Activated B cell treated with CpG ODN at 0.5 μM for 24 hours (primary cell): ENCODE measurements at regions not wholly inside any gene's neighbourhood (a gene's known extent, or its start where the extent isn't known, plus 50 kb on each side); places are given as distances from the start of the nearest gene placed in this dataset.

Experiments used
- ATAC-seq: fragments of 200-7000 bp; cut with Tn5 transposase; one replicate; pipeline ENCODE4 v1.10.0; 2021; ENCODE audit warnings: low read depth, mild to moderate bottlenecking, moderate library complexity
- CTCF ChIA-PET: fragments of 350-600 bp; sonication (Branson Sonifier 250); formaldehyde crosslinking; loops from one replicate; lab custom pipeline; 2021; ENCODE audit warnings: antibody characterized with exemption; lab: Charles Lee
- POLR2A ChIA-PET: fragments of 350-600 bp; sonication (Branson Sonifier 250); formaldehyde crosslinking; loops from one replicate; lab custom pipeline; 2021; ENCODE audit warnings: antibody characterized with exemption; lab: Charles Lee
- DNase-seq: peaks from one replicate; pipeline ENCODE4 v3.0.0; 2022
- H3K27ac Mint-ChIP-seq: one replicate; pipeline ENCODE4 v1.8.0; 2020; ENCODE audit warnings: mixed read lengths
- H3K27me3 Mint-ChIP-seq: one replicate; pipeline ENCODE4 v1.8.0; 2021; ENCODE audit warnings: mixed read lengths
- H3K36me3 Mint-ChIP-seq: one replicate; pipeline ENCODE4 v1.8.0; 2021; ENCODE audit warnings: low read depth, mixed read lengths
- H3K4me1 Mint-ChIP-seq: one replicate; pipeline ENCODE4 v1.8.0; 2021; ENCODE audit warnings: mixed read lengths
- H3K4me3 Mint-ChIP-seq: one replicate; pipeline ENCODE4 v1.8.0; 2020; ENCODE audit warnings: mild to moderate bottlenecking, mixed read lengths
- H3K9me3 Mint-ChIP-seq: one replicate; pipeline ENCODE4 v1.8.0; 2020; ENCODE audit warnings: mixed read lengths
- intact Hi-C: fragments of 100-400 bp; cut with micrococcal nuclease; formaldehyde crosslinking; loops from one replicate; pipeline ENCODE4 v1.15.1; 2024
- TF ChIP-seq, protein P1 (sequence below): fragments of 200-600 bp; IDR thresholded peaks from one replicate; pipeline ENCODE4 v1.8.0; 2022; ENCODE audit warnings: antibody characterized with exemption, mild to moderate bottlenecking

DNA sequence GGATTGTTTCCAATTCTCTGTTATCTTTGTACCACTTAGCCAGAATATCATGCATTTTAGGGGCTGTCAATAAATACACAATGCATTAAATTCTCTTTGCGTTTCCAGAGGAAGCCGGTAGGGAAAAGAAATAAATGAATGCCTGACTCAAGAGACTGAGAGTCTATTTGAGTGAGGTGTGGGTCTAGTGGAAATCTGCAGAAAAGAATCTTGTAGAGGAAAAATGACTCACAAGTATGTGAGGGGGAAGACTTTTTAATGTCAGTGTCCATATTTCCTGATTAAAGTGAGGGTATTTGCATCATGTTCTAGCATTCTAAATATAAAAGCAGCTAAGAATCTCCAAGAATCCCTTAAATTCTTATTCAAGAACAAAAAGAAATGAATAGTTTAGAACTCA is 271.1 kb downstream of the PTPRC start:
- POLR2A ChIA-PET, result interaction anchor here (0.7 kb wide), 1 partner anchor 231 kb away, joined by 5 read pairs; no protein-coding TSS in a partner anchor
- no peak for ATAC-seq

DNA sequence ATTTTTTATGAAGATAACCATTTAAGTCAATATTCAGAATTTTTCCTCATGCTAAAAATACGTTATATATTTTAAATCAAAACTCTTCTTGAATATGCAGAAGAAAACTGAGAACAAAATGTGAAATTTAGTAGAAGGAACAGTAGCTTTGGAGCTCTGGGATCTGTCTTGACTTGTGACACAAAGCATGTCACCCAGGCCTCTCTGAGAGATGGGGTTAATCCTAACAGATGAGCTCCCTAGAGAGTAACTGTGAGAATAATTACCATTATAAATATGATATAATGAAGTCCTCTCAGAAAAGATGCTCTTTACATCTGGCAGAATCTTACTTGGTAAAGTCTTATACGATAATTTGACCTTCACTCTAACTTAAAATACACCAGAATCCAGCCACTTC is 272.0 kb downstream of the PTPRC start:
- intact Hi-C loops, result no loop called here
- no peak overlapping the region for H3K27ac Mint-ChIP-seq

More for the DNA sequence above, 271.1 kb downstream of the PTPRC start:
- no peak overlapping the region for H3K27ac Mint-ChIP-seq
- DNase-seq, result no peak
- no peaks in the 10 kb centered on the region for H3K36me3 Mint-ChIP-seq
- CTCF ChIA-PET, result no interaction called here
- TF ChIP-seq, protein P1, sequence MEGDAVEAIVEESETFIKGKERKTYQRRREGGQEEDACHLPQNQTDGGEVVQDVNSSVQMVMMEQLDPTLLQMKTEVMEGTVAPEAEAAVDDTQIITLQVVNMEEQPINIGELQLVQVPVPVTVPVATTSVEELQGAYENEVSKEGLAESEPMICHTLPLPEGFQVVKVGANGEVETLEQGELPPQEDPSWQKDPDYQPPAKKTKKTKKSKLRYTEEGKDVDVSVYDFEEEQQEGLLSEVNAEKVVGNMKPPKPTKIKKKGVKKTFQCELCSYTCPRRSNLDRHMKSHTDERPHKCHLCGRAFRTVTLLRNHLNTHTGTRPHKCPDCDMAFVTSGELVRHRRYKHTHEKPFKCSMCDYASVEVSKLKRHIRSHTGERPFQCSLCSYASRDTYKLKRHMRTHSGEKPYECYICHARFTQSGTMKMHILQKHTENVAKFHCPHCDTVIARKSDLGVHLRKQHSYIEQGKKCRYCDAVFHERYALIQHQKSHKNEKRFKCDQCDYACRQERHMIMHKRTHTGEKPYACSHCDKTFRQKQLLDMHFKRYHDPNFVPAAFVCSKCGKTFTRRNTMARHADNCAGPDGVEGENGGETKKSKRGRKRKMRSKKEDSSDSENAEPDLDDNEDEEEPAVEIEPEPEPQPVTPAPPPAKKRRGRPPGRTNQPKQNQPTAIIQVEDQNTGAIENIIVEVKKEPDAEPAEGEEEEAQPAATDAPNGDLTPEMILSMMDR, result no peak
- intact Hi-C loops, result no loop called here
- H3K27me3 Mint-ChIP-seq, result no peaks in the 10 kb centered on the region
- H3K4me1 Mint-ChIP-seq, result peaks cover 7% of the 10 kb centered on the region
- peaks cover 2% of the 10 kb centered on the region for H3K9me3 Mint-ChIP-seq
- no peak overlapping the region for H3K4me3 Mint-ChIP-seq

DNA sequence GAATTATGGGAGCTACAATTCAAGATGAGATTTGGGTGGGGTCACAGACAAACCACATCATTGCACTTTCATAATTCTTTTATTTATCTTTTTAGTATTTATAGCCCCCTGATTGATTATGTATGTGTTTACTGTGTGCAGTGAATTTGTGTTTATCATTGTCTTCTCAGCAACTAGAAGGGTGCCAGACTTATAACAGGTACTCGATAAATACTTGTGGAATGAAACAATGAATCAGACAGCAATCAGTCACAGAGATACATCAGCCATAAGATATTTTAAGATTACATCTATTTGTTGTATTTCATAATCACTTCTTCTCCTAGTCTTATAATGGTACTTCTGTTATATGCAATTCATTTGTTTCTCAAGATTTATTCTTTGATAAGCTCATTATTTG is 273.2 kb downstream of the PTPRC start:
- no peak overlapping the region for H3K4me3 Mint-ChIP-seq
- H3K27me3 Mint-ChIP-seq, result no peaks in the 10 kb centered on the region
- H3K9me3 Mint-ChIP-seq, result peaks cover 2% of the 10 kb centered on the region
- H3K4me1 Mint-ChIP-seq, result peaks cover 17% of the 10 kb centered on the region
- no peak for DNase-seq
- ATAC-seq, result no peak
- ChIA-PET POLR2A (no interaction called here), CTCF (no interaction called here)
- H3K27ac Mint-ChIP-seq, result no peak overlapping the region
- TF ChIP-seq, protein P1, result no peak
- H3K36me3 Mint-ChIP-seq, result no peaks in the 10 kb centered on the region
- intact Hi-C loops, result no loop called here

More for the DNA sequence above, 272.0 kb downstream of the PTPRC start:
- ChIA-PET CTCF (no interaction called here), POLR2A (no interaction called here)
- no peak for DNase-seq
- no peak for ATAC-seq
- Mint-ChIP-seq H3K9me3 (peaks cover 2% of the 10 kb centered on the region), H3K36me3 (no peaks in the 10 kb centered on the region), H3K27me3 (no peaks in the 10 kb centered on the region), H3K4me3 (no peak overlapping the region), H3K4me1 (peaks cover 9% of the 10 kb centered on the region)
- TF ChIP-seq, protein P1, result no peak

DNA sequence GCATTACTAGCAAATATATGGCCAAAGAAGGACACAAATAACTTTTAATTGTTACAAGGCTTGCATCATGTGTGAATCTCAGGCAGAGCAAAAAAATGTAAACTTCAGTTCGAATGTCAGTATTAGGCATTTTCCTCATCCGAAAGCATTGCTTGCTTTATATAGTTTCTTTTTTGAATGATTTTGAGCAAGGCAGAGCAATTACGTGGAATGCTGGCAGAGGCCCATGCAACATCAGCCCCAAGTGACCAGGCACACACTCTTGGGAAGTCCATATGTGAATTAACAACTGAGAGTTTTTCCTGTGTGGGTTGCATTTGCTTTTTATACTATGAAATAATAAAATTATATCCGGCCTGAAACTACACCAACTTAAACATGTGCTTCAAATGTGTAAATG is 274.8 kb downstream of the PTPRC start:
- ATAC-seq (no peak), DNase-seq (no peak)
- Mint-ChIP-seq H3K36me3 (no peaks in the 10 kb centered on the region), H3K4me3 (no peak overlapping the region), H3K27ac (no peak overlapping the region), H3K4me1 (peaks cover 25% of the 10 kb centered on the region), H3K9me3 (peaks cover 2% of the 10 kb centered on the region), H3K27me3 (no peaks in the 10 kb centered on the region)
- TF ChIP-seq, protein P1, result no peak
- intact Hi-C loops, result no loop called here
- CTCF ChIA-PET, result no interaction called here
- POLR2A ChIA-PET, result no interaction called here

DNA sequence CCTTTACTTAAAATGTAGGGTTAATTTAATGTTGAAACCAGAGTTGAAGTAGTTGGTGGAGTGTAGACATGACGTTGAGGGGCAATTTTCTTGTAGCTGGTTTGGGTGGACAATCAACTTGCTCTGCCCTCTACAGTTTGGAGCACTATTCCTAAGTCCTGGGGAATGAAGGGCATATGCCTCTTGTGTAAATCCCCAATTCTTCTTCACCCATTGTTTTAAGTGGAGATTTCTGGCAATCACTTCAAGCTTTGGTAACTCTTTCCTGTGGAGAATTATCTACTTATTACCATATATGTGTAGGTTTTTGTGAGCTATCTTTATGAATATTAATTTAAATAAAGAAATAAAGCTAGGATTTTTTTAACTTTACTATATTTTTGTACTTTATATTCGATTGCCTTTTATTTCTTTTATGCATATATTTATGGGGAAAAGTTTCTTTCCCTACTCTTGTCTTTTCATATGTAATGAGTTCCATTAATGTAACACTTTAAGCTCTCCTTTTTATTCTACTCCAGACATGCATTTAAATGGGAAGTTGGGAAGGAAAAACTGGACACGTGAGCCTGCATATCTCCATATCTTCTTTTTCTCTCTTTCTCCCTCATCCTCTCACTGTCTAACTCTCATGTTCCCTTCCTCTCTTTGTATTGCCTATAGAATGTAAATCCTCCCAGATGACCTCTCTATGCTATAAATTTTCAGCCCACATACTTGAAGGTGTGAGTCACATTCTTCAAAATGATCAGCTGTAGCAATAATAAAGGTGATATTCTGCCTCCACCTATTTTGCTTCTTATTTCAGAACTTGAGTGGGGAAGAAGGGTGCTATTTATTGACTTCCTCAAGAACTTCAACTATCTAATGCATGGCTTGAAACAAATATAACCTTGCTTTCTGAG is 276.7 kb downstream of the PTPRC start:
- H3K4me1 Mint-ChIP-seq, result peaks cover 43% of the 10 kb centered on the region
- POLR2A ChIA-PET, result no interaction called here

More for the DNA sequence above, 276.7 kb downstream of the PTPRC start:
- ATAC-seq (no peak), DNase-seq (no peak)
- H3K36me3 Mint-ChIP-seq, result no peaks in the 10 kb centered on the region
- intact Hi-C loops, result no loop called here
- no peak overlapping the region for H3K4me3 Mint-ChIP-seq
- H3K27ac Mint-ChIP-seq, result no peak overlapping the region
- no peaks in the 10 kb centered on the region for H3K27me3 Mint-ChIP-seq
- TF ChIP-seq, protein P1, result no peak
- H3K9me3 Mint-ChIP-seq, result peaks cover 2% of the 10 kb centered on the region
- CTCF ChIA-PET, result interaction anchor here (0.5 kb wide), 1 partner anchor 1707 kb away, joined by 3 read pairs; no protein-coding TSS in a partner anchor
